NK-92 (cell line): ENCODE measurements at regions not wholly inside any gene's neighbourhood (a gene's known extent, or its start where the extent isn't known, plus 50 kb on each side); places are given as distances from the start of the nearest gene placed in this dataset.
"Not testable (repeated sequence)": the region's sequence is repeated elsewhere in the genome, so short reads cannot be mapped to it uniquely, and the experiment has no call there.

Source experiments
- DNase-seq: peaks from one replicate; lab custom pipeline; 2025; ENCODE audit not compliant: unreplicated experiment; lab: John Stamatoyannopoulos, UW

- DNase-seq, result no peak
Measured at GRCh38 chr2:194725169-194725568, 931.9 kb upstream of the SLC39A10 start.

DNA sequence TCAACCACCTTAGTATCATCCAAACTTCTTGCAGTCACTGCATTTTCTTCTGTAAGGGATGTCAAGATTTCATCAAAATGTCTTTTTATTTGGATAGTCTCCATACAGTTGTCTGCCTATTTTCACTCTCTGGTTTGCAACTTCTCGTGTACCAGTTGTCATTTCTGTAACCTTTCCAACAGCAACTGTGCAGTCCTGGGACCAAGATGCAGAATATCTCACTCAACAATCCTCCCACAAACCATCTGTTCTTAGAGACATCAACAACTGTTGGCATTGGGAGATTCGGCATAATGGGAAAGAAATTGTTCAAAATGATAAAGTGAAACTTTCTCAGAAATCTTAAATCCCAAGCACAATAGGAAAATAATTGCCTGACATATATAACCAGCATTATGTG, 933.6 kb upstream of the SLC39A10 start:
- DNase-seq, result no peak

- DNase-seq, result no peak
Measured at GRCh38 chr2:194721227-194721626, 935.8 kb upstream of the SLC39A10 start.

DNA sequence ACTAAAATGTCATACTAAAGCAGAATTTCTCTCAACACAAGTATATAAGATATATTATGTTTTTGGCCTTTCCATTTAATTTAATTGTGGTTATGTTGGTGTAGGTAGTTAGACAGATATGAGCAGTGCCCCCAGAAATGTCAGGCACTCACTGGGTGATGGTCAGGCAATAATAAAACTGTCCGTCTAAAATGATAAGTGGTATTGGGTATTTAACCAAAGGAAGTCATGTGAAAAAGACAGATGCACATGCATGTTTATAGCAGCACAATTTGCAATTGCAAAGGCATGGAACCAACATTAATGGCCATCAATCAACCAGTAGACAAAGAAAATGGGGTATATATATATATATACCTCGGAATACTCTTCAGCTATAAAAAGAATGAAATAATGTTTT, 936.6 kb upstream of the SLC39A10 start:
- no peak for DNase-seq

- DNase-seq, result no peak
Measured at GRCh38 chr2:194718881-194719280, 938.1 kb upstream of the SLC39A10 start.

- no peak for DNase-seq
Measured at GRCh38 chr2:194714541-194714940, 942.5 kb upstream of the SLC39A10 start.

GRCh38 chr2:194709840-194710239, 947.2 kb upstream of the SLC39A10 start:
- DNase-seq, result no peak

GRCh38 chr2:194706179-194706578, 950.8 kb upstream of the SLC39A10 start:
- no peak for DNase-seq

GRCh38 chr2:194705398-194705797, 951.6 kb upstream of the SLC39A10 start:
- no peak for DNase-seq

- DNase-seq, result no peak
Measured at GRCh38 chr2:194700726-194701125, 956.3 kb upstream of the SLC39A10 start.

GRCh38 chr2:194700116-194700515, 956.9 kb upstream of the SLC39A10 start:
- no peak for DNase-seq

- DNase-seq, result no peak
Measured at GRCh38 chr2:194698012-194698411, 959.0 kb upstream of the SLC39A10 start.

DNA sequence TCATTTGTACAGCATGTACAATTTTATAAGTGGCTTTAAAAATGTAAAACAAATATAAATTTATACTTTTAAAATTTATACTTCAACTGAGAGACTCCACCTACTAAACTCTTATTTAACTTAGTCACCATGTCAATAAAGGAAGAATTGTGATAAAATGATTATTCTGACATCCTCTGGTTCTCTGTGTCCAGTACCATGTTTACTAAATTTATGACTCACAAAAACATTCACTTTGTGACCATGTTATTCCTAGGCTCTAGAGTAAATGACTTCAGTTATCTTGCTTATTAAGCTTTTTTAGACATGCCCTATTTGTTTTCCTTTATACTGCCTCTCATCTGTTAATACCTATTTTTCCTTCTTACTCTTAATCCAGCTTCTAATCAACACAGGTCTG, 959.6 kb upstream of the SLC39A10 start:
- DNase-seq, result no peak

DNA sequence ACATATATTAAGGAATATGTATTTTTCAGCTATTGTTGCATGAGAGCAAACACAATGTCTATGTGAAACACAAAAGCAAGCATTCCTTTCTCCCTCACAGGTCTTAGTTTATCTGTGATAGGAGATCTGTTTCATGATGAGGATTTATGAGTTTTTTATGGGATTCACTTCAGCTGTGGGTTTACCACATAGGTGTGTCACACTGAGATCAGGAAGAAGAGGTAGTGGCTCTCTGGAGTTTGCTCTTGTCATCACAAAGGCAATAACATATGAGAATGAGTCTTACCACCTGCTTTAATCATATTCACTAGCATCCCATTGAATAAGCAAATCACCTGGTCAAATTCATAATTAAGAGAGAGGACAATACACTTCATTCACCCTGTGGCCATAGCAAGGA, 960.3 kb upstream of the SLC39A10 start:
- no peak for DNase-seq

- DNase-seq, result no peak
Measured at GRCh38 chr2:194686569-194686968, 970.5 kb upstream of the SLC39A10 start.

- DNase-seq, result no peak
Measured at GRCh38 chr2:194674043-194674442, 983.0 kb upstream of the SLC39A10 start.

GRCh38 chr2:194672994-194673393, 984.0 kb upstream of the SLC39A10 start:
- no peak for DNase-seq

- no peak for DNase-seq
Measured at GRCh38 chr2:194661431-194661830, 995.6 kb upstream of the SLC39A10 start.

GRCh38 chr2:194639057-194639456, 1018.0 kb upstream of the SLC39A10 start:
- not testable (repeated sequence) for DNase-seq

DNA sequence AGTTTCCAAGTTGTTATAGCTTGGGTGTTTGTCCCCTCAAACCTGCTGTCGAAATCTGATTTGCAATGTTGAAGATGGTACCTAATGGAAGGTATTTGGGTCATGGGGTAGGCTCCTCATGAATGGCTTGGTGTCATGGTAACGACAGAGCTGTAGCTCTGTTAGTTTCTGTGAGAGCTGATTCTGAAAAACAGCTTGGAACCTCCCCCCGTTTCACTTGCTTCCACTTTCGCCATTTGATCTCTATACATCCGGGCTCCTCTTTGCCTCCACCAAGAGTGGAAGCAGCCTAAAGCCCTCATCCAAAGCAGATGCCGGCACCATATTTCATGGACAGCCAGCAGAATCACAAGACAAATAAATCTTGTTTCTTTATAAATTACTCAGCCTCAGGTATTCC, 1035.1 kb upstream of the SLC39A10 start:
- no peak for DNase-seq

DNA sequence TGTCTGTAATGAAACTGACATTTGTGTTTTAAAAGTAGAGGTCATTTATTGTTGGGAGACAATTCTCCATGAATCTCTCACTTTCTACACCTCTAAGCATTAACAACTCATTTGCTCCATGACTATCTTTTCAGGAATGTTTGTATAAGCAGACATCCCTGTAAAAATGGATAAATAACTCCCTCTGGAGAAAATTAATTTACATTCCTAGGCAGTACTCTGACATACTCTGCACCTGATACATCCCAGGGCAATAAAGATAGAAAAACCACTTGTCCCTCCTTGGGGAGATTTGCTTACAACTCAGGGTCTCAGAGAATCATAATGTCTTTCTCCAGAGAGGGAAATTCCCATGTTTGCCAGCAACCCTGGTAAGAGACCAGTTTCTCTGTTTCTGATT, 1037.7 kb upstream of the SLC39A10 start:
- DNase-seq, result no peak

DNA sequence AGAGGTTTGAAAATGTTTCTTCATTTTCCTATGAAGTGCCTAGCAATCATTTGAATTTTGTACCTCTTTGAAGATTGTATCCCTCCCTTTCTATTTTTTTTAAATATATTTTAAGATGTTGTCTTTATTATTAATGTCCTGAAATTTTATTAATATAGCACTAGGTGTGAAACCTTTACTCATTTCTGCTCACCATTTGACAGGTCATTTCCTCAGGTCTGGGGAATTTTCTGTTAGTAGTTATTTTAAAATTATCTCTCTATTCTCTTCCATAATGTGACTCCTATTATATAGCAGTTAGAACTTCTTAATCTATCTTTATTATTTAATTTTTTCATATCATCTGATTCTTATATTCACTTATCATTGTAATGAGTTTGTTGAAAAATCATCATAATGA, 1038.6 kb upstream of the SLC39A10 start:
- no peak for DNase-seq

- no peak for DNase-seq
Measured at GRCh38 chr2:194616334-194616733, 1040.7 kb upstream of the SLC39A10 start.

DNA sequence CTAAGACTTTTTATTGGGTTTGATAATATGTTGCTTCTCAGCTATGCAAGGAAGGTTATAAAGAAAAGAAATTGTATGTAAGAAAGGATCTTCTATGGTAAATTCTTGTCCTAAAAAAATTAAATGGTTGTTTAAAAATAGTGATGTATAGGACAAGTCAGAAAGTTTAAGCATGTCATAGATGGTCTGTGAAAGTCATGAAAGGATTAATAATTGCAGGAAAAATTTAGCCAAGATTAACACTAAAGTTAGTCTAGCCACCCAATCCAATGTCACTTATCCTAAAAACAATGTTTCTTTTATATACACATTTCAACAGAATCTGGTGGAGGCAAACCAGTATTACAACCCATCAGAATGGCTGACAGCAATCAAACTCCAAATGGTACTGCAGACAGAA, 1046.7 kb upstream of the SLC39A10 start:
- DNase-seq, result no peak
